K562 (cell line): ENCODE measurements at regions not wholly inside any gene's neighbourhood (a gene's known extent, or its start where the extent isn't known, plus 50 kb on each side); places are given as distances from the start of the nearest gene placed in this dataset.

Experiments
- ATAC-seq: fragments of 200-7000 bp; cut with Tn5 transposase; 3 replicates; pipeline ENCODE4 v1.9.1; 2020; ENCODE audit warnings: moderate library complexity
- BruUV-seq: library from RNA; stranded (reverse); fragments of 400-500 nt; replicated peaks from 2 replicates; lab custom pipeline; 2021; lab: Mats Ljungman, UMichigan
- CTCF ChIA-PET: fragments of 300-600 bp; formaldehyde crosslinking; extraction: SDS; loops from one replicate; lab custom pipeline; 2021; ENCODE audit warnings: low intra/inter-chr PET ratio; lab: Yijun Ruan, JAX
- POLR2A ChIA-PET: fragments of 300-600, 350-650 bp; sonication (Branson Sonifier 250); formaldehyde crosslinking; extraction: SDS; loops from one replicate; lab custom pipeline; 2021; ENCODE audit warnings: antibody characterized with exemption, inconsistent platforms; lab: Yijun Ruan, JAX
- DNase-seq, 4 experiments: peaks; one replicate each; pipeline versions ENCODE4 v3.0.0 to v3.0.0-alpha.2; 2011 to 2018; ENCODE audit warnings: low spot score in 3 of 4, mixed read lengths in 3 of 4; ENCODE audit errors: extremely low read depth in 1 of 4
- FAIRE-seq: peaks from 2 replicates; lab custom pipeline; 2011; peaks lifted over from hg19 to GRCh38; lab: Jason Lieb, UNC
- H2AFZ ChIP-seq: 2 replicates; pipeline ENCODE4 v1.6.0; 2011; ENCODE audit warnings: low read depth, low read length, control low read depth, inconsistent platforms
- H3K27ac ChIP-seq: fragments of 200-600 bp; 3 replicates; pipeline ENCODE4 v1.8.0; 2011; ENCODE audit warnings: low read depth, mild to moderate bottlenecking, control low read depth, inconsistent platforms, low read length, moderate library complexity, mixed read lengths; ENCODE audit errors: extremely low read depth
- H3K27me3 ChIP-seq, 2 experiments: fragments of 300-600 bp in 1 of 2; 2 replicates in 1 of 2; 3 replicates in 1 of 2; pipeline versions ENCODE4 v1.6.0 to v1.8.0; 2011; ENCODE audit warnings: inconsistent platforms in 2 of 2, low read length in 2 of 2, mild to moderate bottlenecking in 1 of 2, mixed read lengths in 1 of 2, moderate library complexity in 1 of 2; ENCODE audit not compliant: control insufficient read depth in 2 of 2, insufficient read depth in 2 of 2
- H3K36me3 ChIP-seq: fragments of 300-600 bp; 3 replicates; pipeline ENCODE4 v1.8.0; 2011; ENCODE audit warnings: mild to moderate bottlenecking, low read length, inconsistent platforms; ENCODE audit not compliant: control insufficient read depth, insufficient read depth
- H3K4me1 ChIP-seq, 2 experiments: fragments of 200-600 bp in 1 of 2; replicated peaks in 1 of 2; 2 replicates in 1 of 2; 3 replicates in 1 of 2; pipeline versions ENCODE4 v1.5.1 to v1.8.0; 2011; ENCODE audit warnings: inconsistent platforms in 2 of 2, low read length in 2 of 2, mild to moderate bottlenecking in 1 of 2, mixed read lengths in 1 of 2, moderate library complexity in 1 of 2; ENCODE audit not compliant: control insufficient read depth in 2 of 2, insufficient read depth in 2 of 2
- H3K4me2 ChIP-seq: 2 replicates; pipeline ENCODE4 v1.6.1; 2011; ENCODE audit warnings: low read length, control low read depth, inconsistent platforms, mixed read lengths; ENCODE audit not compliant: insufficient read depth
- H3K4me3 ChIP-seq: fragments of 200-600 bp; sonication (generic), shearing (Covaris generic); 2 replicates; pipeline ENCODE4 v1.5.1; 2016; ENCODE audit warnings: control low read depth, inconsistent platforms
- H3K79me2 ChIP-seq: fragments of 200-600 bp; 3 replicates; pipeline ENCODE4 v1.8.0; 2011; ENCODE audit warnings: low read length, inconsistent platforms; ENCODE audit not compliant: control insufficient read depth, insufficient read depth
- H3K9ac ChIP-seq, 2 experiments: 2 replicates each; pipeline versions ENCODE4 v1.6.0 to v1.6.1; 2011; ENCODE audit warnings: low read depth in 2 of 2, low read length in 2 of 2, control low read depth in 1 of 2, inconsistent platforms in 1 of 2, mild to moderate bottlenecking in 1 of 2, mixed read lengths in 1 of 2; ENCODE audit not compliant: insufficient read depth in 1 of 2
- H3K9me1 ChIP-seq: one replicate; pipeline ENCODE4 v1.6.0; 2011; ENCODE audit warnings: inconsistent platforms, mild to moderate bottlenecking, low read length, moderate library complexity; ENCODE audit not compliant: control insufficient read depth, insufficient read depth
- H3K9me3 ChIP-seq: replicated peaks from 2 replicates; pipeline ENCODE4 v1.5.1; 2011; ENCODE audit warnings: low read depth, low read length, inconsistent platforms; ENCODE audit not compliant: control insufficient read depth, insufficient read depth
- H4K20me1 ChIP-seq: replicated peaks from 2 replicates; pipeline ENCODE4 v1.6.1; 2011; ENCODE audit warnings: low read length, inconsistent platforms, mixed read lengths; ENCODE audit not compliant: control insufficient read depth, insufficient read depth
- CEBPB ChIP-seq: fragments of 450-650 bp; IDR thresholded peaks from 2 replicates; pipeline ENCODE4 v1.6.1; 2016; ENCODE audit warnings: missing genetic modification characterization, missing compliant biosample characterization
- CEBPG ChIP-seq, 3 experiments: fragments of 200-800 bp in 1 of 3; sonication (Bioruptor generic) in 1 of 3; sonication (generic) in 1 of 3; formaldehyde crosslinking in 1 of 3; IDR thresholded peaks in 2 of 3; conservative IDR thresholded peaks in 1 of 3; 2 replicates each; pipeline versions ENCODE4 v1.6.1 to v1.8.0; 2016 to 2022; ENCODE audit warnings: missing compliant biosample characterization in 2 of 3, missing genetic modification characterization in 2 of 3, mild to moderate bottlenecking in 1 of 3, missing genetic modification reagents in 1 of 3
- EHMT2 ChIP-seq: fragments of 450-650 bp; IDR thresholded peaks from 2 replicates; pipeline ENCODE4 v1.6.1; 2018; ENCODE audit warnings: antibody characterized with exemption
- ESRRB ChIP-seq: fragments of 250-450 bp; sonication (Bioruptor Pico); IDR thresholded peaks from 2 replicates; pipeline ENCODE4 v1.5.0; 2020; ENCODE audit warnings: mild to moderate bottlenecking, moderate library complexity, borderline replicate concordance
- RCOR1 ChIP-seq, 2 experiments: IDR thresholded peaks; 2 replicates each; pipeline ENCODE4 v1.6.1; 2012; ENCODE audit warnings: low read depth in 2 of 2, low read length in 2 of 2, borderline replicate concordance in 1 of 2, improper control_type of control experiment in 1 of 2
- SP2 ChIP-seq: IDR thresholded peaks from 2 replicates; pipeline ENCODE4 v1.6.1; 2011; ENCODE audit warnings: mild to moderate bottlenecking, low read depth, low read length, moderate library complexity; ENCODE audit not compliant: poor library complexity, severe bottlenecking; ENCODE audit errors: extremely low read depth
- TBL1XR1 ChIP-seq, 2 experiments: IDR thresholded peaks; 2 replicates each; pipeline ENCODE4 v1.6.1; 2012; ENCODE audit warnings: improper control_type of control experiment in 2 of 2, low read length in 2 of 2, mild to moderate bottlenecking in 1 of 2
- ZNF217 ChIP-seq: sonication (generic); formaldehyde crosslinking; IDR thresholded peaks from 2 replicates; pipeline ENCODE4 v1.8.0; 2022; ENCODE audit warnings: mild to moderate bottlenecking, missing genetic modification reagents
- ZNF75A ChIP-seq: fragments of 450-650 bp; formaldehyde crosslinking; IDR thresholded peaks from 2 replicates; pipeline ENCODE4 v1.4.0; 2020; ENCODE audit warnings: mild to moderate bottlenecking
- WGBS: fragments of 100-300 bp; shearing (Covaris generic); methylation state at CpG from one replicate; pipeline ENCODE4 v1.1.6; 2016; ENCODE audit warnings: low coverage, mixed read lengths; ENCODE audit not compliant: insufficient coverage; ENCODE audit errors: missing lambda C conversion rate; 5-methylcytosine and 5-hydroxymethylcytosine counted together
- in situ Hi-C: fragments of 300-500 bp; cut with MboI; formaldehyde crosslinking; loops from 4 replicates; pipeline ENCODE4 v1.15.0; 2018; ENCODE audit warnings: inconsistent platforms, mixed read lengths
- intact Hi-C: fragments of 100-400 bp; cut with micrococcal nuclease; formaldehyde crosslinking; loops from 2 replicates; pipeline ENCODE4 v1.14.2; 2022
- TF ChIP-seq, protein P1 (sequence below): fragments of 450-650 bp; formaldehyde crosslinking; IDR thresholded peaks from 2 replicates; pipeline ENCODE4 v1.4.0; 2020; ENCODE audit warnings: mild to moderate bottlenecking
- TF ChIP-seq, protein P2 (sequence below): fragments of 450-650 bp; IDR thresholded peaks from 2 replicates; pipeline ENCODE4 v1.6.1; 2017; ENCODE audit warnings: mild to moderate bottlenecking, moderate library complexity

DNA sequence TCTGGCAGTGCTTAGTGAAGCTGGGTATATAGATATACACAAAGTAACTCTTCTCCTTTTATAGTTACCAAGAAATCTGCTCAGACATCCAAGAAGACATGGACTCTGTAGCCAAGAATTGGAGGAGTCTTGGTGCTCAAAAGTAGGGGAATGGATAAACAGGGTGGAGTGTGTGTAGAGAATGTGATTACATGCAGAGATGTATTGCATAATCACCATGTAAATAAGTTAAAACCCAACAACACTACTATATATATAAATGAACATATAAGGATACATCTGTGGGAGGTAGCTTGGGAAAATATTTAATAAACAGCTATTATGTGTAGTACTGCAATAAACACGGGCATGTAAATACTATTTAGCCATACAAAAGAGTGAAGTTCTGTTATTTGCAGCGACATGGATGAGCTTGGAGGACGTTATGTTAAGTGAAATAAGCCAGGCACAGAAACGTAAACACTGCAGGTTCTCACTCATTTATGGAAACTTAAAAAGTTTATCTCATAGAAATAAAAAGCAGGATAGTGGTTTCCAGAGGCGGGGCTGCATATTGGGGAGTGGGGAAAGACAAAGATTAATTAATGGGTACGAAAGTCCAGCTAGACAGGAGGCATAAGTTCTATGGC, 207.5 kb downstream of the TENT4A start:
- WGBS: 0% methylated on average over 6 of the region's 6 CpGs
- CTCF ChIA-PET: no interaction called here
- DNase-seq (no peak), FAIRE-seq (no peak)
- no peaks in the 10 kb centered on the region for H4K20me1 ChIP-seq
- intact Hi-C loops: no loop called here
- H3K27ac ChIP-seq: no peak overlapping the region
- no peaks in the 10 kb centered on the region for H3K36me3 ChIP-seq
- no peaks in the 10 kb centered on the region for H3K79me2 ChIP-seq
- no TSS peak for BruUV-seq
- H3K4me3 ChIP-seq: no peak overlapping the region
- no peaks in the 10 kb centered on the region for H3K27me3 ChIP-seq
- in situ Hi-C loops: no loop called here
- POLR2A ChIA-PET: interaction anchor here (0.7 kb wide), 1 partner anchor 22 kb away, joined by 3 read pairs; no protein-coding TSS in a partner anchor
- H3K4me1 ChIP-seq: no peaks in the 10 kb centered on the region
- TF ChIP-seq ESRRB (CRISPR knock-in tag) (no peak), CEBPG (CRISPR knock-in tag; IDR thresholded peaks at IDR 0.05) (no peak), CEBPG (tag; conservative IDR thresholded peaks at IDR 0.05 in 1 of 2, IDR thresholded peaks at IDR 0.05 in 1 of 2) (peak; percentile 27 to 71; a peak in 2 of 4 replicates), SP2 (no peak), CEBPB (tag) (peak; percentile 67), RCOR1 (IDR thresholded peaks at IDR 0.05; ENCODE audit: borderline replicate concordance in 1 of 2, low read depth in 2 of 2, low read length in 2 of 2) (no peak), EHMT2 (no peak), TBL1XR1 (IDR thresholded peaks at IDR 0.05; ENCODE audit: low read length in 2 of 2) (no peak), ZNF217 (CRISPR knock-in tag) (no peak), ZNF75A (CRISPR knock-in tag) (no peak)
- TF ChIP-seq, protein P1, sequence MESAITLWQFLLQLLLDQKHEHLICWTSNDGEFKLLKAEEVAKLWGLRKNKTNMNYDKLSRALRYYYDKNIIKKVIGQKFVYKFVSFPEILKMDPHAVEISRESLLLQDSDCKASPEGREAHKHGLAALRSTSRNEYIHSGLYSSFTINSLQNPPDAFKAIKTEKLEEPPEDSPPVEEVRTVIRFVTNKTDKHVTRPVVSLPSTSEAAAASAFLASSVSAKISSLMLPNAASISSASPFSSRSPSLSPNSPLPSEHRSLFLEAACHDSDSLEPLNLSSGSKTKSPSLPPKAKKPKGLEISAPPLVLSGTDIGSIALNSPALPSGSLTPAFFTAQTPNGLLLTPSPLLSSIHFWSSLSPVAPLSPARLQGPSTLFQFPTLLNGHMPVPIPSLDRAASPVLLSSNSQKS (CRISPR knock-in tag): no peak
- TF ChIP-seq, protein P2, sequence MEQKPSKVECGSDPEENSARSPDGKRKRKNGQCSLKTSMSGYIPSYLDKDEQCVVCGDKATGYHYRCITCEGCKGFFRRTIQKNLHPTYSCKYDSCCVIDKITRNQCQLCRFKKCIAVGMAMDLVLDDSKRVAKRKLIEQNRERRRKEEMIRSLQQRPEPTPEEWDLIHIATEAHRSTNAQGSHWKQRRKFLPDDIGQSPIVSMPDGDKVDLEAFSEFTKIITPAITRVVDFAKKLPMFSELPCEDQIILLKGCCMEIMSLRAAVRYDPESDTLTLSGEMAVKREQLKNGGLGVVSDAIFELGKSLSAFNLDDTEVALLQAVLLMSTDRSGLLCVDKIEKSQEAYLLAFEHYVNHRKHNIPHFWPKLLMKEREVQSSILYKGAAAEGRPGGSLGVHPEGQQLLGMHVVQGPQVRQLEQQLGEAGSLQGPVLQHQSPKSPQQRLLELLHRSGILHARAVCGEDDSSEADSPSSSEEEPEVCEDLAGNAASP: no peak
- TF ChIP-seq, all 486 proteins: peak for 2
- H2AFZ ChIP-seq: no peak overlapping the region
- H3K4me2 ChIP-seq: no peak overlapping the region
- no peaks in the 10 kb centered on the region for H3K9me1 ChIP-seq
- no peak for ATAC-seq
- H3K9me3 ChIP-seq: no peaks in the 10 kb centered on the region
- no peak overlapping the region for H3K9ac ChIP-seq
